Osteocyte (in vitro differentiated cells): ENCODE measurements at regions not wholly inside any gene's neighbourhood (a gene's known extent, or its start where the extent isn't known, plus 50 kb on each side); places are given as distances from the start of the nearest gene placed in this dataset.

Experiments
- DNase-seq: peaks from one replicate; pipeline ENCODE4 v3.0.0; 2021; ENCODE audit warnings: mixed read lengths; ENCODE audit not compliant: unreplicated experiment; ENCODE audit errors: extremely low spot score
- H3K27ac Mint-ChIP-seq: one replicate; pipeline ENCODE4 v1.8.0; 2021; ENCODE audit warnings: mild to moderate bottlenecking, mixed read lengths; ENCODE audit not compliant: unreplicated experiment
- H3K27me3 Mint-ChIP-seq: one replicate; pipeline ENCODE4 v1.8.0; 2021; ENCODE audit warnings: mixed read lengths; ENCODE audit not compliant: unreplicated experiment
- H3K36me3 Mint-ChIP-seq: one replicate; pipeline ENCODE4 v1.8.0; 2021; ENCODE audit warnings: mixed read lengths; ENCODE audit not compliant: unreplicated experiment
- H3K4me1 Mint-ChIP-seq: one replicate; pipeline ENCODE4 v1.8.0; 2021; ENCODE audit warnings: mixed read lengths; ENCODE audit not compliant: unreplicated experiment
- H3K4me3 Mint-ChIP-seq: one replicate; pipeline ENCODE4 v1.8.0; 2021; ENCODE audit warnings: mild to moderate bottlenecking, moderate library complexity, mixed read lengths; ENCODE audit not compliant: unreplicated experiment
- H3K9me3 Mint-ChIP-seq: one replicate; pipeline ENCODE4 v1.8.0; 2021; ENCODE audit warnings: mixed read lengths; ENCODE audit not compliant: unreplicated experiment
- TF ChIP-seq, protein P1 (sequence below): fragments of 200-600 bp; sonication (generic); IDR thresholded peaks from 2 replicates; pipeline ENCODE4 v1.5.0; 2021; ENCODE audit warnings: antibody characterized with exemption, mild to moderate bottlenecking, moderate library complexity

DNA sequence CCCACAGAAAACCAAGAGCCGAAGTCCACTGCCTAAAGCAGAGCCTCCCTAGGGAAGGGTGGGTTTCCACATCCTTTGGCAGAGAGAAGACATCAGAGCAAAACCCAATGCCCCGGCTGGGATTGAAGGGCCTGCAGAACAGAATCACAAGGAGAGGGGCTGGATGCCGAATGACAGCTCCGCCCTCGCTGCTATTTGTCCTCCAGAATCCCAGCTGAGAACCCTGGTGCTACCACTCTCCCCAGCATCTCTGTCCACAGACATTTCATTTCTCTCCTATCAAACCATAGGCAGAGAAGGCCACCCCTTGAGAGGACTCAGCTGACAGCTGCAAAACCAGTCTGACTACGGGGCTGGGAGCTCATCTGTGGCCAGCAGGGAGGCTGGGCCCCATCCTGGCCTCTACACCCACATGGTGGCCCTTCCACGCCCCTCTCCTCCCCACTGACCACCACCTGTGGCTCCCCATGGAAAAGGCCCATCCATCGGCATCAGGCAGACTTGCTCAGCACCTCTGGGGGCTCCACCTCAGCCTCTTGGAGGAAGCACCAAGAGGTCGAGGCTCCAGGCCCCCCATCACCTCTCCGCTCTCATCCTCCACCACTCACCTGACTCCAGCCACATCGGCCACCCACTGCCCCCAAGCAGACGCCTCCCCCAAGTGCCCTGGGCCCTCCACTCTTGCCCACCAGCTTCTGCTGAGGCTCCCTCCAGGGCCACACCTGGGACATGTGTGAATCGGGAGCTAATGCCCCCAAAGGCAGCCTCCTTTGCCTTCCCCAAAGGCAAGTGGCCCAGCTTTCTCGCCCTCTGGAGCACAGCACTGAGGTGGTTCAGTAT is 288.5 kb downstream of the C16orf95 start:
- no peak overlapping the region for H3K4me3 Mint-ChIP-seq
- TF ChIP-seq, protein P1, sequence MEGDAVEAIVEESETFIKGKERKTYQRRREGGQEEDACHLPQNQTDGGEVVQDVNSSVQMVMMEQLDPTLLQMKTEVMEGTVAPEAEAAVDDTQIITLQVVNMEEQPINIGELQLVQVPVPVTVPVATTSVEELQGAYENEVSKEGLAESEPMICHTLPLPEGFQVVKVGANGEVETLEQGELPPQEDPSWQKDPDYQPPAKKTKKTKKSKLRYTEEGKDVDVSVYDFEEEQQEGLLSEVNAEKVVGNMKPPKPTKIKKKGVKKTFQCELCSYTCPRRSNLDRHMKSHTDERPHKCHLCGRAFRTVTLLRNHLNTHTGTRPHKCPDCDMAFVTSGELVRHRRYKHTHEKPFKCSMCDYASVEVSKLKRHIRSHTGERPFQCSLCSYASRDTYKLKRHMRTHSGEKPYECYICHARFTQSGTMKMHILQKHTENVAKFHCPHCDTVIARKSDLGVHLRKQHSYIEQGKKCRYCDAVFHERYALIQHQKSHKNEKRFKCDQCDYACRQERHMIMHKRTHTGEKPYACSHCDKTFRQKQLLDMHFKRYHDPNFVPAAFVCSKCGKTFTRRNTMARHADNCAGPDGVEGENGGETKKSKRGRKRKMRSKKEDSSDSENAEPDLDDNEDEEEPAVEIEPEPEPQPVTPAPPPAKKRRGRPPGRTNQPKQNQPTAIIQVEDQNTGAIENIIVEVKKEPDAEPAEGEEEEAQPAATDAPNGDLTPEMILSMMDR: no peak
- DNase-seq: no peak
- H3K27ac Mint-ChIP-seq: no peak overlapping the region
- peaks cover 9% of the 10 kb centered on the region for H3K4me1 Mint-ChIP-seq
- H3K9me3 Mint-ChIP-seq: no peaks in the 10 kb centered on the region
- H3K36me3 Mint-ChIP-seq: no peaks in the 10 kb centered on the region
- peaks cover 6% of the 10 kb centered on the region for H3K27me3 Mint-ChIP-seq

GRCh38 chr16:87032554-87032953 is 284.6 kb downstream of the C16orf95 start:
- no peak overlapping the region for H3K27ac Mint-ChIP-seq
- TF ChIP-seq, protein P1: no peak
- DNase-seq: no peak
- peaks cover 11% of the 10 kb centered on the region for H3K4me1 Mint-ChIP-seq
- no peak overlapping the region for H3K4me3 Mint-ChIP-seq
- no peaks in the 10 kb centered on the region for H3K9me3 Mint-ChIP-seq
- H3K36me3 Mint-ChIP-seq: no peaks in the 10 kb centered on the region
- H3K27me3 Mint-ChIP-seq: no peaks in the 10 kb centered on the region

DNA sequence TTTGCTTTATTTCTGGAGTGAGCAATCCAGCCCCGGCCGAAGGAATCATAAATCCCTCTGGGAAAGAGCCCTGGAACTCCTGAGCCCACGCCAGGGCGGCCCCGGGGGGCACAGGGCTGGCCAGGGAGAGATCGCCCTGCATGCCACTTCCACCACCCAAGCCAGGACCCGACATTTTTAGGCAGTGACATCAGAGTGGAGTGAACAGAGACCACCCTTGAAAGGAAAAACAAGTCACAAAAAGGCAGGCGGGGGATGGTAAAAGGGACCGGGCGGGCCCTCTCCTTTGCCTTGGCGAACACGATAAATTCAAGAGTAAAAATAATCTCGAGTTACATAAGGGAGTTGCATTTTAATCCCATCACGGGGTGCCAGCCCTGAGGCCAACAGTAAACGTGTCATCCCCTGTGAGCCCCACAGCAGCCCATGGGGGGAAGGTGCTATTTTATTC is 284.1 kb downstream of the C16orf95 start:
- Mint-ChIP-seq H3K36me3 (no peaks in the 10 kb centered on the region), H3K4me1 (peaks cover 11% of the 10 kb centered on the region), H3K27me3 (no peaks in the 10 kb centered on the region), H3K4me3 (no peak overlapping the region), H3K9me3 (no peaks in the 10 kb centered on the region), H3K27ac (no peak overlapping the region)
- TF ChIP-seq, protein P1: no peak
- DNase-seq: no peak

- H3K36me3 Mint-ChIP-seq: no peaks in the 10 kb centered on the region
- H3K9me3 Mint-ChIP-seq: no peaks in the 10 kb centered on the region
- H3K4me3 Mint-ChIP-seq: no peak overlapping the region
- peaks cover 11% of the 10 kb centered on the region for H3K4me1 Mint-ChIP-seq
- H3K27me3 Mint-ChIP-seq: no peaks in the 10 kb centered on the region
- TF ChIP-seq, protein P1: no peak
- no peak overlapping the region for H3K27ac Mint-ChIP-seq
- DNase-seq: no peak
Measured at GRCh38 chr16:87033541-87034300, 283.5 kb downstream of the C16orf95 start.

DNA sequence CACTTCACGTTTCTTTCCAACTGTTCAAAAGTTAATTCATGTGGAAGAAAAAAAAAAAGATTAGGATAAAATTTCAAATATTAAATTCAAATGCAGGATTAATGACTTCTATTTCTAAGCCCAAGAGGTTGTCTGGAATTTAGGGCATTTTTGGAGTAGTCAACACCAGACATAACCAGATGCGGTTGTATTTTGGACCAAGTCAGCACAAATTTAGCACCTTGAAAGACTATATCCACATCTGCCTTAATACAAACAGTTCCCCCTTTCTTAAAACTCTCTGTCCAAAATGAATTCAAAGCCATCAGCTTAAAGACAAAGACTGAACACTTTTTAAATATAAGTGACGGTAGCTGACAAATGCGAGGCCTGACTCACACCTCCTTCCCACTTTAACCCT is 282.9 kb downstream of the C16orf95 start:
- Mint-ChIP-seq H3K4me1 (peaks cover 11% of the 10 kb centered on the region), H3K4me3 (no peak overlapping the region), H3K27ac (no peak overlapping the region), H3K9me3 (no peaks in the 10 kb centered on the region), H3K27me3 (peaks cover 3% of the 10 kb centered on the region), H3K36me3 (no peaks in the 10 kb centered on the region)
- no peak for DNase-seq
- TF ChIP-seq, protein P1: no peak
